ENCODE measurements at regions not wholly inside any gene's neighbourhood (a gene's known extent, or its start where the extent isn't known, plus 50 kb on each side); places are given as distances from the start of the nearest gene placed in this dataset.

DNA sequence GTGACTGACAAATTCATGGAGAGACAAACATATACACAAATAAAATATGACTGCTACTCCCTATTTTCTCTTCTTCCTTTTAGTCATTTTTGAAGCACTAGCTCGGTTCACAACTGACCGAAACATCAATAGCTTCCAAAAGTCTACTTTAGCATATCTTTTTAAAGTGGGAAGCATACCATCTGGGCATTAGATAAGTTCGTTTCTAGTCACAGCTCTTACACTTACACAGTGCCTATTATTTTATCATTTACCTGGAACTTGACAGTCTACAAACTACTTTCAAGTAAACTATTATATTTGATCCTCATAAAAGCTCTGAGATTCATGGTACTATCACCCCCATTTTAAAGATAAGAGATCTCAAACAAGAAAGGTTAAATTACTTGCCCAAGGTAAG, 458.5 kb downstream of the LMO7 start:
- H3K4me1 Mint-ChIP-seq, result no peaks in the 10 kb centered on the region
- peaks cover 2% of the 10 kb centered on the region for H3K27me3 Mint-ChIP-seq
- DNase-seq (ENCODE audit: low spot score in 2 of 2) (no peak), ATAC-seq (ENCODE audit: low read depth) (no peak)
- H3K36me3 Mint-ChIP-seq, result no peaks in the 10 kb centered on the region
- peaks cover 4% of the 10 kb centered on the region for H3K9me3 Mint-ChIP-seq
- no peak overlapping the region for H3K4me3 Mint-ChIP-seq
- H3K27ac Mint-ChIP-seq, result no peak overlapping the region

DNA sequence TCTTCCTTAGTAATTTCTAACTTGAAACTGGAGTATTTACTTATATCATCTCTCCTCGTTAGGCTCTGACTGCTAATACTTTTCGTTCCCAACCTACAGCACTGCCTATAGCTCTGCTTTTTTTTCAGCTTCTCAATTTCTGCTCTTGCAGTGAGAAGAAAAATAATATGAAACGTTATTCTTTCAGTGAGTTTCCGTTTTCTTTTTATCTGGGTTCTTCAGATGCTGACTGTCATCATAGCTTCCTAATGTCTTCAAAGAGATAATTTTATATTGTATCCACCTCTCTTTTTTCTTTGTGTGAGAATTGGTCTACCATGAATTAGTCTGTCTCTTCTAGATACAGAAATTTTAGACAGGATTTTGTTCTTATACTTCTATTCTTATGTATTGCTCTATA, 454.9 kb downstream of the LMO7 start:
- Mint-ChIP-seq H3K9me3 (peaks cover 11% of the 10 kb centered on the region), H3K4me1 (no peaks in the 10 kb centered on the region), H3K27ac (no peak overlapping the region), H3K27me3 (peaks cover 2% of the 10 kb centered on the region), H3K4me3 (no peak overlapping the region), H3K36me3 (no peaks in the 10 kb centered on the region)
- ATAC-seq (ENCODE audit: low read depth) (no peak), DNase-seq (ENCODE audit: low spot score in 2 of 2) (no peak)

DNA sequence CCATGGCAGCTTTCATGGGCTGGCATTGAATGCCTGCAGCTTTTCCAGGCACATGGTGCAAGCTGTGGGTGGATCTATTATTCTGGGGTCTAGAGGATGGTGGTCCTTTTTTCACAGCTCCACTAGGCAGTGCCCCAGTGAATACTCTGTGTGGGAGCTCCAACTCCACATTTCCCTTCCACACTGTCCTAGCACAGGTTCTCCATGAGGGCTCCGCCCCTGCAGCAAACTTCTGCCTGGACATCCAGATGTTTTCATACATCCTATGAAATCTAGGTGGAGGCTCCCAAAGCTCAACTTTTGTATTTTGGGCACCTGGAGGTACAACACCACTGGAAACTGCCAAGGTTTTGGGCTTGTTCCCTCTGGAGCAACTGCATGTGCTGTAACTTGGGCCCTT, 450.6 kb downstream of the LMO7 start:
- H3K9me3 Mint-ChIP-seq, result peaks cover 8% of the 10 kb centered on the region
- no peaks in the 10 kb centered on the region for H3K27me3 Mint-ChIP-seq
- no peaks in the 10 kb centered on the region for H3K4me1 Mint-ChIP-seq
- ATAC-seq (ENCODE audit: low read depth) (no peak), DNase-seq (ENCODE audit: low spot score in 2 of 2) (no peak)
- no peaks in the 10 kb centered on the region for H3K36me3 Mint-ChIP-seq
- no peak overlapping the region for H3K4me3 Mint-ChIP-seq
- no peak overlapping the region for H3K27ac Mint-ChIP-seq

DNA sequence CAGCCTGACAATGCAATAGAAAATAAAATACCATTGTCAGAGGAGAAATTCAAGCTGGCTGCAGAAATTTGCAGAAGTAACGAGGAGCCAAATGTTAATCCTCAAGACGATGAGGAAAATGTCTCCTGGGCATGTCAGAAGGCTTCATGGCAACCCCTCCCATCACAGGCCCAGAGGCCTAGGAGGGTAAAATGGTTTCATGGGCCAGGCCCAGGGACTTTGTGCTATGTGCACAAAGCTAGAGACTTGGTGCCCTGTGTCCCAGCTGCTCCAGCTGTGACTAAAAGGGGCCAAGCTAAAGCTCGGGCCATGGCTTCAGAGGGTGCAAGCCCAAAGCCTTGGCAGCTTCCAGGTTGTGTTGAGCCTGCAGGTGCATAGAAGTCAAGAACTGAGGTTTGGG, 431.7 kb downstream of the LMO7 start:
- no peak overlapping the region for H3K4me3 Mint-ChIP-seq
- no peaks in the 10 kb centered on the region for H3K27me3 Mint-ChIP-seq
- no peaks in the 10 kb centered on the region for H3K4me1 Mint-ChIP-seq
- peaks cover 2% of the 10 kb centered on the region for H3K36me3 Mint-ChIP-seq
- no peak for DNase-seq (ENCODE audit: low spot score in 2 of 2)
- no peak overlapping the region for H3K27ac Mint-ChIP-seq
- no peak for ATAC-seq (ENCODE audit: low read depth)
- H3K9me3 Mint-ChIP-seq, result peaks cover 6% of the 10 kb centered on the region

DNA sequence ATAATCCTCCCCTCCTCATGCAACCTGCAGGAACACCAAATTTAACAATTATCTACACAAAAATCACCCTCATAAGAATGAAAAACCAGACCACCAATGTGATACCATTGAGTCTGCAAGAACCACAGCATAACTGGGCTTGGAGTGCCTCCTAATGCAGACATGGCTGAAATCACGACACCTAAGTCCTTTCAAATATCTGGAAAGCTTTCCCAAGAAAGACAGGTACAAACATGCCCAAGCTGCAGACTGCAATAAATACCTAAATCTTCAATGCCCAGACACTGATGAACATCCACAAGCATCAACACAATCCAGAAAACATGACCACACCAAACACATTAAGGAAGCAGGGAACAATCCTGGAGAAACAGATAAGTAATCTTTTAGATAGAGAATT, 417.1 kb downstream of the LMO7 start:
- ATAC-seq (ENCODE audit: low read depth) (no peak), DNase-seq (ENCODE audit: low spot score in 2 of 2) (no peak)
- Mint-ChIP-seq H3K27me3 (no peaks in the 10 kb centered on the region), H3K9me3 (peaks cover 3% of the 10 kb centered on the region), H3K27ac (no peak overlapping the region), H3K4me1 (no peaks in the 10 kb centered on the region), H3K36me3 (no peaks in the 10 kb centered on the region), H3K4me3 (no peak overlapping the region)

DNA sequence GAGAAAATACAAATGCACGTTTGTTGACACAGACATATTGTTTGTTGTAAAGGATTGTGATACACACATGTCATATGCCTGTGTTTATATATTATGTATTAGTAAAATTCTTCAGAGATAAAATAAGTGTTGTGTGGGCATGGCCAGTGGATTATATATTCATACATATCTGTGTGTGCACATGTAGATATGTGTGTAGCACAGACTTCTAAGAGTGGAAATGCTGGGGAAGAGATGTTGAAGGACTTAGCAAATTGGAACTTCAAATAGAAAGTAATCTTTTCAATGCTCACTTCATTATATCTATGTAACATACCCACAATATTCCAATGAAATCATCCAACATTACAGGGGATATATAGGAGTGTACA, 413.2 kb downstream of the LMO7 start:
- Mint-ChIP-seq H3K4me3 (no peak overlapping the region), H3K27ac (no peak overlapping the region), H3K36me3 (no peaks in the 10 kb centered on the region), H3K9me3 (no peaks in the 10 kb centered on the region), H3K4me1 (no peaks in the 10 kb centered on the region), H3K27me3 (no peaks in the 10 kb centered on the region)
- DNase-seq (ENCODE audit: low spot score in 2 of 2), result no peak
- ATAC-seq (ENCODE audit: low read depth), result no peak

DNA sequence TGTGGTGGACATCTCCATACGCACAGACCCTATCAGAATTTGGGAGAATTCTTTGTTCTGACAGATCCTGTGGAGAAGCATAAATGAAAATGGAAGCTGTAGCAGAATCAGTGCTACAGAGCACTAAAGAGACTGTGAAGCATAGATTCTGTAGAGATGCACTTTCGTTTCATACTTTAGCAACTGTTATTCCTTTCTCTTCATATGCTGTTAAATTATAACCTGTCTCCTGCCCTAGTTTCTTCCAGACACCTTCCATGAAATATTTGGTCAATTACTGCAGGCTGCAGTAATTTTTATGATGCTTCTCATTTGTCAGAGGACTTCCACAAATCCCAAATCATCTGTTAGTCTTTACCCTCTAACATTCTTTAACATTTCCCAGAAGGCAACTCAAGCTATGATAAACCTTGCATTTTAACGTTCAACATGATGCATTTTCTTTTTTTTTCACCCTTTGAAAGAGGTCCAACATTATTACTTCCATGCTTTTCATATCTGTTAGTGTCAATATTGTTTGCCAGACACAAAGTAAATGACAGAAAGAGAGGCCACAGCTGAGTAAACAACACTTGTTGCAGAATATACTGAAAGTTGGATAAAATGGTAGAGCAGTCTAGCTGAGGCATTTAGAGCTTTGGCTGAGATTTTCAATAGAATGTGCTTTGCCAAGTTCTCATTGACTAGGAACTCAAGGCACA, 412.7 kb downstream of the LMO7 start:
- no peak overlapping the region for H3K27ac Mint-ChIP-seq
- no peaks in the 10 kb centered on the region for H3K36me3 Mint-ChIP-seq
- no peaks in the 10 kb centered on the region for H3K9me3 Mint-ChIP-seq
- no peak for DNase-seq (ENCODE audit: low spot score in 2 of 2)
- H3K4me1 Mint-ChIP-seq, result no peaks in the 10 kb centered on the region
- H3K27me3 Mint-ChIP-seq, result no peaks in the 10 kb centered on the region
- no peak for ATAC-seq (ENCODE audit: low read depth)
- H3K4me3 Mint-ChIP-seq, result no peak overlapping the region

DNA sequence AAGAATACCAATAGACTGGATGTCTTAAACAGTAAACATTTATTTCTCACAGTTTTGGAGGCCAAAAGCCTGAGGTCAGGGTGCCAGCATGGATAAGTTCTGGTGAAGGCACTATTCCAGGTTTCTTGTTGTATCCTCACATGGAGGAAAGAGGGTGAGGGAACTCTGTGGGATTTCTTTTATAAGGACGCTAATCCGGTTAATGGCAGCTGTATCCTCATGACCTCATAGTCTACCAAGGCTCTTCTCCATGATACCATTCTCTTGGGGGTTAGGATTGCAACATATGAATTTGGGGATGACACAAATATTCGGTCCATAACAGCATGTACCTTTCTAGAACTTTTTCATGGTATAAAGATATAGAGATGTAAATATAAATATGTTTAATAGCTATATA, 412.0 kb downstream of the LMO7 start:
- Mint-ChIP-seq H3K36me3 (no peaks in the 10 kb centered on the region), H3K9me3 (no peaks in the 10 kb centered on the region), H3K4me1 (no peaks in the 10 kb centered on the region), H3K27me3 (no peaks in the 10 kb centered on the region), H3K27ac (no peak overlapping the region), H3K4me3 (no peak overlapping the region)
- ATAC-seq (ENCODE audit: low read depth), result no peak
- DNase-seq (ENCODE audit: low spot score in 2 of 2), result no peak

DNA sequence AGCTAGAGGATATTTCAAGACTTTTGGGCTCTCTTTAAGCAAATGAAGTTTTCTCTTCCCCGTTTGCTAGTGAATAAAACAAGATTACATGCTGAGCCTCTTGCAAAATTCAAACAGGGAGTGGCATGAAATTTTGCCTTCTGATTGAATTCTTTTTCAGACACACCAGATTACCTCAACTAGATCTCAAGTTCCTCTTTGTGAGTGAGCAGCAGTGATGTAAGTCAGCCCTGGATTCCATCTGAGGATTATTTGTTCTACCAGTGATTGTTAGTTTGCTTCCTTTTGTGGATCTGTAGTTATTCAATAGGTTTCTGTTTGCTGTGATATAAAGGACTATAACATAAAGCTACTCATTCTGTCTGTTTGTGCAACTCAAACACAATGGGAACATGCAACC, 407.7 kb downstream of the LMO7 start:
- DNase-seq (ENCODE audit: low spot score in 2 of 2) (no peak), ATAC-seq (ENCODE audit: low read depth) (no peak)
- H3K27me3 Mint-ChIP-seq, result no peaks in the 10 kb centered on the region
- no peaks in the 10 kb centered on the region for H3K4me1 Mint-ChIP-seq
- H3K27ac Mint-ChIP-seq, result no peak overlapping the region
- H3K36me3 Mint-ChIP-seq, result no peaks in the 10 kb centered on the region
- H3K9me3 Mint-ChIP-seq, result no peaks in the 10 kb centered on the region
- no peak overlapping the region for H3K4me3 Mint-ChIP-seq

DNA sequence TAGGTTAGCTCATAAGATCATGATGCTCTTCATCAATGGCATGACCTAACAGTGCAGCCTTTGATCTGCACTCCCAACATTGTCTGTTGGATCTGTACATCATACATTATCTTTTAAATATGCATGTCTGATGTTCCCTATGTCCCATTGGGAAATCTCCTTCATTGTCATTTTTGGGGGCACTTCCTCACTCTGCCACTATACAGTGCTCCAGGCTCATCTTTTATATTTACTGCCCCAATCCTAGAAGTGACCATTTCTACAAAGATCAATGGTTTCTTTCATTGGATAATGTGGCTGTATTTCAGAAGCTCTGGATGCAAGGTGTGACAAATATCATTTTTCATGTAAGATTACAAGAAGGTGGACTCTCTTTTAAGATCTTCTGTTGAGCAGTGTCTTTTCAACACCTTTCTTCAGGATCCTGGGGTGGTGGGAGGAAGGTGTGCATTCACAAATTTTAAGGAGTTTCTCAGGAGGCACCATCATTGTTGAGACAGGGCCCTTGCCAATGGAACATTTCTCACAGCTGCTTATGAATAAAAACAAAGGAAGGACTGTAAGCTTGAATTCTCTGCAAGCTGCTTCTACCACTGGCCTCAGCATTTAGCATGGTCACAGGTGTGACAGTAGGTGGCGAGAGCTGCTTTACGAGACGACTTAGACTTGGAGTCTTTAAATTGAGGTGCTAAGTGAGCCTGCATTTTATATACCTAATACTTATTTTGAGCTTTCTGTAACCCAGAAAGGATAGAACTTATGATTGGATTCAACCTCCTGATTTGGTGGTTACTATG, 403.0 kb downstream of the LMO7 start:
- no peak for ATAC-seq (ENCODE audit: low read depth)
- no peak for DNase-seq (ENCODE audit: low spot score in 2 of 2)
- no peaks in the 10 kb centered on the region for H3K4me1 Mint-ChIP-seq
- no peaks in the 10 kb centered on the region for H3K36me3 Mint-ChIP-seq
- H3K4me3 Mint-ChIP-seq, result no peak overlapping the region
- H3K9me3 Mint-ChIP-seq, result no peaks in the 10 kb centered on the region
- no peak overlapping the region for H3K27ac Mint-ChIP-seq
- peaks cover 2% of the 10 kb centered on the region for H3K27me3 Mint-ChIP-seq

DNA sequence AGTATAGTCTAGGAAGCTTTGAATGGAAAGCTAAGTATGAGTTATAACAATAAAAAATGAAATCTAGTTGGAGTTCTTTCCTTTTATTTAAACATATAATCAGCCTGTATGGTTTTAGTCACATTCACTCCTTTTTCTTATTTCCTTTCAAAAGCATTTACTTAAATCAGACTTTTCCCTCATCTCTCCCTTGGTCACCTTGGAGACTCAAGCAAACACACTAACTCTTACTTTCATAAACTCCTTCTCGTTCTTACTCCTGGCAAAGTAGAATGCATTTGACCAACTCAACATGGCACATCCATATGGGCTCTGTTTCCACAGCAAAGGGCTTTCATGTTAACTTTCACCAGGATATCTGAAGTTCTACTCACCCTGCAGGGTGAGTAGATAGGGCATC, 400.0 kb downstream of the LMO7 start:
- Mint-ChIP-seq H3K27ac (no peak overlapping the region), H3K36me3 (no peaks in the 10 kb centered on the region), H3K4me3 (no peak overlapping the region), H3K9me3 (peaks cover 3% of the 10 kb centered on the region), H3K4me1 (no peaks in the 10 kb centered on the region), H3K27me3 (peaks cover 3% of the 10 kb centered on the region)
- no peak for ATAC-seq (ENCODE audit: low read depth)
- no peak for DNase-seq (ENCODE audit: low spot score in 2 of 2)

DNA sequence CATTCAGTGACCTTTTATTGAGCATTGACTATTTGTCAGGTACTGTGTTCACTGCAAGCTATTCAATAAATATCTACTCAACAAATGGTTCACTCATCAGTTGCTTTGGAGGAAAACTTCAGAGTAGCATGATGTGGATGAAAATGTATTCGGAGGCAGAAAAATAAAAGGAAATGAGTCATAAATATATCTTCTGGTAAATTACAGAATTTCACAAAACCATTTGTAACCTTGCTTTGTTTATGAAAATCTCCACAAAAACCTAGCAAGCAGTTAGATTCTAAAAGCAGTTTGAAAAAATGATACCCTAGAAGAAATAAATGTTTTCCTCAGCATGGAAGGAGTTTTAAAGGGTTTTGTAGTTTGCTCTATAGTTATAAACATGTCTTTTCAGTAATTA, 399.6 kb downstream of the LMO7 start:
- DNase-seq (ENCODE audit: low spot score in 2 of 2), result no peak
- H3K36me3 Mint-ChIP-seq, result no peaks in the 10 kb centered on the region
- peaks cover 3% of the 10 kb centered on the region for H3K9me3 Mint-ChIP-seq
- H3K4me1 Mint-ChIP-seq, result no peaks in the 10 kb centered on the region
- no peak for ATAC-seq (ENCODE audit: low read depth)
- H3K4me3 Mint-ChIP-seq, result no peak overlapping the region
- H3K27me3 Mint-ChIP-seq, result peaks cover 3% of the 10 kb centered on the region
- no peak overlapping the region for H3K27ac Mint-ChIP-seq

DNA sequence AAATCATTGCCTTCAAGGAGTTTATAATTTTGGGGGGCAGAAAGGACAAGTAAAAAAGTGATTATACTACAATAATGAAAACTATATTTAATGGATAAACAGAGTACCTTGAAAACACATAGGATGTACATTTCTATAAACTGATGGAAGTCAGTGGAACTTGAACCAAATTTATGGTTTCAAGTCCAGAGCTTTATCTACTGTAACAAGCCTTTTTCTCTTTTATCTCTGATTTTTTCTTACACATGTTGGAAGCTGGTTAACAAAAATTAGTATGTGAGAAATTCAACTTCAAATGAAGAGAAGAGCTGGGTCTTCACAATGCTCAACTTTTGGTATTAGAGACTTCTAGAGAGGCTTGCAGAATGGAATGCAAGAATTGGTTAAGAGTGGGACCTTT, 393.6 kb downstream of the LMO7 start:
- no peak overlapping the region for H3K4me3 Mint-ChIP-seq
- H3K27ac Mint-ChIP-seq, result no peak overlapping the region
- no peak for DNase-seq (ENCODE audit: low spot score in 2 of 2)
- no peaks in the 10 kb centered on the region for H3K4me1 Mint-ChIP-seq
- H3K36me3 Mint-ChIP-seq, result no peaks in the 10 kb centered on the region
- no peak for ATAC-seq (ENCODE audit: low read depth)
- H3K9me3 Mint-ChIP-seq, result peaks cover 3% of the 10 kb centered on the region
- H3K27me3 Mint-ChIP-seq, result peaks cover 2% of the 10 kb centered on the region

DNA sequence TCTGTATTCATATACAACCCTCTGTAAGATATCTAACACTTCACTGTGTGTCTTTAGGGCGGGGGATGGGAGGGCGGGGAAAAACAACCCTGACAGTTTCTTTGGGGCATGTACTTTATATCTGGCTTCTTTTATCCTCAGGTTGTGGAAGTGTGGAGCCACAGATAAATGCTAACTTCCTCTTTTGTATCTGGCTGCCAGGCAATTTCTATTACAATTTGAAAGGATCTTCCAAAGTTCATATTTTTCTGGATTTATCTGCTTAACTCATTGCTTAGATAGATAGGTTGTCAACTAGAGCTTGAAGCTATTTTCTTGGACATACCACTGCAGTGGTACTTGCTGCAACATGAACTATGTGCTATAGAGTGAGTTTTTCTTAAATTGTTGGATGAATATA, 393.0 kb downstream of the LMO7 start:
- H3K4me1 Mint-ChIP-seq, result no peaks in the 10 kb centered on the region
- H3K36me3 Mint-ChIP-seq, result no peaks in the 10 kb centered on the region
- peaks cover 3% of the 10 kb centered on the region for H3K9me3 Mint-ChIP-seq
- DNase-seq (ENCODE audit: low spot score in 2 of 2), result no peak
- peaks cover 2% of the 10 kb centered on the region for H3K27me3 Mint-ChIP-seq
- H3K4me3 Mint-ChIP-seq, result no peak overlapping the region
- no peak overlapping the region for H3K27ac Mint-ChIP-seq
- ATAC-seq (ENCODE audit: low read depth), result no peak

DNA sequence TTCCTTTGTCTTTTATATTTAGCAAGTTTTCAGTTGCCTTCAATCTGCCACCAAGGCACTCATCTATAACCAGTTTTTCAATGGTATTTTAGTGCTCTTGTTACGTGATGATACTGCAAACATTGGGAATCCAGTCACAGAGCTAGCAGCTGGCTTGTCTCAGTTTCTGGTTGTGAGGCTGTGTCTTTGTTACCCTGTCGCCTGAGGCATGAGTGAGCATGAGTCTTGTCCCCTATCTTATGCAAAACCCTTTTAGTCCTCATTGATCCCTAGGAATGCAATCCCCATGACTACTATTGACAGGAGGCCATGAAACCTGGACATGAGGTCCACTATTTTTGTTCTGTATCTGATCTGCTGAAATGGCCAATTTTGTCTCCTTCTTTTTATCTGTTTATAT, 391.0 kb downstream of the LMO7 start:
- Mint-ChIP-seq H3K4me1 (no peaks in the 10 kb centered on the region), H3K4me3 (no peak overlapping the region), H3K27me3 (peaks cover 2% of the 10 kb centered on the region), H3K27ac (no peak overlapping the region), H3K9me3 (peaks cover 6% of the 10 kb centered on the region), H3K36me3 (no peaks in the 10 kb centered on the region)
- ATAC-seq (ENCODE audit: low read depth) (no peak), DNase-seq (ENCODE audit: low spot score in 2 of 2) (no peak)

Measured in memory B cell (primary cell).